IMR-90 (cell line): ENCODE measurements at regions not wholly inside any gene's neighbourhood (a gene's known extent, or its start where the extent isn't known, plus 50 kb on each side); places are given as distances from the start of the nearest gene placed in this dataset.

Experiments
- ATAC-seq: fragments of 200-7000 bp; cut with Tn5 transposase; 2 replicates; pipeline ENCODE4 v1.9.1; 2020; ENCODE audit warnings: low read depth, mild to moderate bottlenecking, moderate library complexity
- BruUV-seq: library from RNA; stranded (reverse); fragments of 400-500 nt; replicated peaks from 2 replicates; lab custom pipeline; 2021; lab: Mats Ljungman, UMichigan
- CTCF ChIA-PET: fragments of 300-600 bp; formaldehyde crosslinking; extraction: SDS; loops from one replicate; lab custom pipeline; 2021; ENCODE audit warnings: antibody characterized with exemption; lab: Yijun Ruan, JAX
- POLR2A ChIA-PET: fragments of 300-600 bp; sonication (Branson Sonifier 250); formaldehyde crosslinking; loops from one replicate; lab custom pipeline; 2022; ENCODE audit warnings: antibody characterized with exemption; ENCODE audit not compliant: unreplicated experiment; lab: Charles Lee
- DNase-seq: peaks from one replicate; pipeline ENCODE4 v3.0.0; 2013
- H2AFZ ChIP-seq: replicated peaks from 2 replicates; pipeline ENCODE3; 2013; ENCODE audit warnings: low read length, mild to moderate bottlenecking; ENCODE audit not compliant: poor library complexity
- H2AK5ac ChIP-seq: 2 replicates; pipeline ENCODE4 v1.6.1; 2013; ENCODE audit warnings: low read depth, low read length, inconsistent platforms
- H2AK9ac ChIP-seq: replicated peaks from 2 replicates; pipeline ENCODE3; 2013; ENCODE audit warnings: mild to moderate bottlenecking, low read depth, low read length, moderate library complexity; ENCODE audit not compliant: poor library complexity
- H2BK120ac ChIP-seq: 2 replicates; pipeline ENCODE4 v1.6.1; 2013; ENCODE audit warnings: low read depth, low read length, inconsistent platforms
- H2BK15ac ChIP-seq: 3 replicates; pipeline ENCODE4 v1.6.1; 2013; ENCODE audit warnings: low read depth, low read length, inconsistent platforms
- H2BK20ac ChIP-seq: 2 replicates; pipeline ENCODE4 v1.6.1; 2013; ENCODE audit warnings: low read depth, mild to moderate bottlenecking, inconsistent platforms, low read length, moderate library complexity
- H2BK5ac ChIP-seq: 2 replicates; pipeline ENCODE4 v1.6.1; 2013; ENCODE audit warnings: mild to moderate bottlenecking, low read depth, low read length, inconsistent platforms; ENCODE audit not compliant: poor library complexity, severe bottlenecking
- H3K14ac ChIP-seq: replicated peaks from 2 replicates; pipeline ENCODE4 v1.6.1; 2013; ENCODE audit warnings: low read depth, low read length, inconsistent platforms
- H3K18ac ChIP-seq: 2 replicates; pipeline ENCODE4 v1.6.1; 2013; ENCODE audit warnings: low read depth, low read length, control low read depth
- H3K23ac ChIP-seq: 2 replicates; pipeline ENCODE4 v1.6.1; 2013; ENCODE audit warnings: low read depth, low read length, inconsistent platforms
- H3K27ac ChIP-seq: 2 replicates; pipeline ENCODE4 v1.5.1; 2013; ENCODE audit warnings: mild to moderate bottlenecking, control low read depth, low read length; ENCODE audit not compliant: insufficient read depth
- H3K27me3 ChIP-seq: 2 replicates; pipeline ENCODE4 v1.6.1; 2013; ENCODE audit warnings: low read length; ENCODE audit not compliant: control insufficient read depth, insufficient read depth
- H3K36me3 ChIP-seq: 2 replicates; pipeline ENCODE4 v1.6.1; 2013; ENCODE audit warnings: low read length, mixed read lengths; ENCODE audit not compliant: control insufficient read depth, insufficient read depth
- H3K4ac ChIP-seq: 2 replicates; pipeline ENCODE4 v1.6.1; 2013; ENCODE audit warnings: low read depth, low read length, inconsistent platforms
- H3K4me1 ChIP-seq: 2 replicates; pipeline ENCODE4 v1.6.1; 2013; ENCODE audit warnings: low read length, mixed read lengths; ENCODE audit not compliant: control insufficient read depth, insufficient read depth
- H3K4me2 ChIP-seq: 2 replicates; pipeline ENCODE4 v1.6.1; 2013; ENCODE audit warnings: low read depth, mild to moderate bottlenecking, control low read depth, low read length, moderate library complexity
- H3K4me3 ChIP-seq: 2 replicates; pipeline ENCODE4 v1.5.1; 2013; ENCODE audit warnings: low read depth, mild to moderate bottlenecking, control low read depth, low read length, moderate library complexity; ENCODE audit not compliant: insufficient read depth
- H3K56ac ChIP-seq: 2 replicates; pipeline ENCODE4 v1.6.1; 2013; ENCODE audit warnings: low read length, inconsistent platforms; ENCODE audit not compliant: insufficient read depth; ENCODE audit errors: extremely low read depth
- H3K79me1 ChIP-seq, 2 experiments: 2 replicates each; pipeline ENCODE4 v1.6.1; 2013; ENCODE audit warnings: low read length in 2 of 2, inconsistent platforms in 1 of 2, low read depth in 1 of 2
- H3K9ac ChIP-seq: 2 replicates; pipeline ENCODE4 v1.6.1; 2013; ENCODE audit warnings: low read depth, low read length, control low read depth
- H3K9me1 ChIP-seq: 2 replicates; pipeline ENCODE4 v1.6.1; 2013; ENCODE audit warnings: low read length, inconsistent platforms; ENCODE audit not compliant: insufficient read depth
- H3K9me3 ChIP-seq: 2 replicates; pipeline ENCODE4 v1.6.1; 2013; ENCODE audit warnings: low read length; ENCODE audit not compliant: control insufficient read depth, insufficient read depth
- H4K20me1 ChIP-seq: 2 replicates; pipeline ENCODE4 v1.6.1; 2013; ENCODE audit warnings: low read length, inconsistent platforms; ENCODE audit not compliant: insufficient read depth
- H4K5ac ChIP-seq: 2 replicates; pipeline ENCODE4 v1.6.1; 2013; ENCODE audit warnings: mild to moderate bottlenecking, low read depth, low read length, control low read depth
- H4K8ac ChIP-seq, 2 experiments: 2 replicates each; pipeline ENCODE4 v1.6.1; 2013; ENCODE audit warnings: low read depth in 2 of 2, low read length in 2 of 2, control low read depth in 1 of 2, inconsistent platforms in 1 of 2
- H4K91ac ChIP-seq: 2 replicates; pipeline ENCODE4 v1.6.1; 2013; ENCODE audit warnings: low read depth, low read length, inconsistent platforms; ENCODE audit not compliant: insufficient read depth
- CHD1 ChIP-seq: IDR thresholded peaks from 2 replicates; pipeline ENCODE4 v1.6.1; 2012; ENCODE audit warnings: low read depth, low read length, improper control_type of control experiment
- CTCF ChIP-seq: conservative IDR thresholded peaks from 2 replicates; pipeline ENCODE4 v1.5.1; 2012; ENCODE audit warnings: mild to moderate bottlenecking, low read depth, low read length, improper control_type of control experiment
- FOS ChIP-seq: fragments of 150-350 bp; IDR thresholded peaks from 2 replicates; pipeline ENCODE4 v1.6.1; 2016; ENCODE audit warnings: low read depth, low read length
- MAZ ChIP-seq: IDR thresholded peaks from 2 replicates; pipeline ENCODE4 v1.6.1; 2012; ENCODE audit warnings: low read depth, mild to moderate bottlenecking, low read length, improper control_type of control experiment, moderate library complexity, borderline replicate concordance
- RAD21 ChIP-seq: IDR thresholded peaks from 2 replicates; pipeline ENCODE4 v1.6.1; 2012; ENCODE audit warnings: low read length, improper control_type of control experiment
- SMC3 ChIP-seq: fragments of 150-350 bp; IDR thresholded peaks from 2 replicates; pipeline ENCODE4 v1.6.1; 2016; ENCODE audit warnings: low read depth, mild to moderate bottlenecking, antibody characterized with exemption, low read length, moderate library complexity
- USF2 ChIP-seq: fragments of 150-350 bp; IDR thresholded peaks from 2 replicates; pipeline ENCODE4 v1.6.1; 2017; ENCODE audit warnings: mild to moderate bottlenecking, antibody characterized with exemption, low read length, low read depth
- WGBS, 2 experiments: methylation state at CpG; one replicate each; pipeline versions ENCODE4 v1.1.5 to v1.1.7; 2013; ENCODE audit warnings: missing lambda C conversion rate in 2 of 2; ENCODE audit not compliant: insufficient read length in 1 of 2; ENCODE audit errors: extremely low coverage in 2 of 2; 5-methylcytosine and 5-hydroxymethylcytosine counted together
- dilution Hi-C: fragments of 300-500 bp; cut with HindIII; formaldehyde crosslinking; loops from one replicate; pipeline ENCODE4 v1.14.3; 2018; ENCODE audit warnings: low sequenced_read_pairs; ENCODE audit not compliant: unreplicated experiment
- in situ Hi-C: fragments of 300-500 bp; cut with MboI; formaldehyde crosslinking; loops from 3 replicates; pipeline ENCODE4 v1.14.3; 2019; ENCODE audit warnings: low sequenced_read_pairs, inconsistent platforms, mixed read lengths
- intact Hi-C: fragments of 100-400 bp; cut with micrococcal nuclease; formaldehyde crosslinking; loops from 2 replicates; pipeline ENCODE4 v1.10.0; 2022

GRCh38 chr3:164375538-164375937, 702.8 kb downstream of the SI start:
- Histone ChIP-seq H3K36me3 (no peaks in the 10 kb centered on the region), H3K4me2 (no peak overlapping the region), H2AFZ (no peak overlapping the region), H2BK120ac (no peak overlapping the region), H3K4me1 (no peaks in the 10 kb centered on the region), H3K4me3 (no peak overlapping the region), H4K5ac (no peak overlapping the region), H4K8ac (no peak overlapping the region), H3K23ac (no peak overlapping the region), H2AK9ac (no peak overlapping the region), H3K14ac (no peak overlapping the region), H3K56ac (no peak overlapping the region), H3K9me1 (no peaks in the 10 kb centered on the region), H2BK15ac (no peak overlapping the region), H2BK20ac (no peak overlapping the region), H4K20me1 (no peaks in the 10 kb centered on the region), H3K79me1 (no peaks in the 10 kb centered on the region), H3K4ac (no peak overlapping the region), H3K9me3 (0 out of 2 replicates have a peak, but pooled peaks cover 2% of the 10 kb centered on the region), H3K27me3 (no peaks in the 10 kb centered on the region), H2AK5ac (no peak overlapping the region), H4K91ac (no peak overlapping the region), H3K18ac (no peak overlapping the region), H3K9ac (no peak overlapping the region), H2BK5ac (no peak overlapping the region), H3K27ac (no peak overlapping the region)
- no TSS peak for BruUV-seq
- ATAC-seq, result no peak
- intact Hi-C loops, result no loop called here
- WGBS, 2 experiments, result no CpG with 5 or more reads among the region's 1 CpG
- ChIA-PET CTCF (no interaction called here), POLR2A (no interaction called here)
- dilution Hi-C loops, result no loop called here
- no peak for TF ChIP-seq CHD1
- no peak for TF ChIP-seq CTCF
- TF ChIP-seq RAD21, result no peak
- no peak for TF ChIP-seq USF2
- no peak for TF ChIP-seq MAZ
- TF ChIP-seq FOS, result no peak
- no peak for TF ChIP-seq SMC3
- no peak for DNase-seq
- in situ Hi-C loops, result no loop called here
